A673 (cell line): ENCODE measurements at regions not wholly inside any gene's neighbourhood (a gene's known extent, or its start where the extent isn't known, plus 50 kb on each side); places are given as distances from the start of the nearest gene placed in this dataset.
A peak's percentile ranks its signal among the peaks of the same experiment; 100 is the strongest.

Source experiments
- CTCF ChIP-seq: fragments of 300-800, 200-600 bp; sonication (generic); conservative IDR thresholded peaks from 2 replicates; pipeline ENCODE4 v1.5.1; 2017; ENCODE audit warnings: low read depth, mild to moderate bottlenecking, antibody characterized with exemption, low read length, moderate library complexity, mixed read lengths
- EZH2 ChIP-seq: fragments of 200-600 bp; sonication (generic); IDR thresholded peaks from 2 replicates; pipeline ENCODE4 v1.6.1; 2017; ENCODE audit warnings: borderline replicate concordance, low read depth, mild to moderate bottlenecking, mixed read lengths, antibody characterized with exemption, low read length; ENCODE audit not compliant: poor library complexity, severe bottlenecking

- TF ChIP-seq CTCF (peak; percentile 78), EZH2 (no peak)
Measured at GRCh38 chr1:224852901-224853568, 76.4 kb upstream of the DNAH14 start.
